CD4-positive, alpha-beta T cell treated with Interleukin-1 beta for 1 hour (primary cell): ENCODE measurements at regions not wholly inside any gene's neighbourhood (a gene's known extent, or its start where the extent isn't known, plus 50 kb on each side); places are given as distances from the start of the nearest gene placed in this dataset.

Experiments used
- DNase-seq, 2 donors: peaks; one replicate each; pipeline ENCODE4 v3.0.0-alpha.2; 2020 to 2022

- DNase-seq = no peak
These were observed 87.2 kb downstream of the SPRING1 start for GRCh38 chr12:116650585-116651087.

DNA sequence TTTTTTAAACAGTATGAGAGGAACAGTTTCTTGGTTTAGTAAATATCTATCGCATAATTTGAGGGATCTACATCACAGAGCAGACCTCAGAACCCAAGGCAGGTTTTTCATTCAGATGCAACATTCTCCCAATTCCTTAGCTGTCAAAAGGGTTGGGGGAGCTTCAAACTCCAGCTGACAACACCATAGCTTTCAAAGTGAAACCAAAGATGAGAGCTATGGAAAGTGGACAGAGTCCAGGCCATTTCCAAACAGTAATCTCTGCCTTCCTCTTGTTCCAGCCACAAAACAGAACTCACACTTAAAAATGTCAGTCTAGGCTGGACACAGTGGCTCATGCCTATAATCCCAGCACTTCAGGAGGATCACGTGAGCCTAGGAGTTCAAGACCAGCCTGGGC, 87.8 kb downstream of the SPRING1 start:
- no peak for DNase-seq

DNA sequence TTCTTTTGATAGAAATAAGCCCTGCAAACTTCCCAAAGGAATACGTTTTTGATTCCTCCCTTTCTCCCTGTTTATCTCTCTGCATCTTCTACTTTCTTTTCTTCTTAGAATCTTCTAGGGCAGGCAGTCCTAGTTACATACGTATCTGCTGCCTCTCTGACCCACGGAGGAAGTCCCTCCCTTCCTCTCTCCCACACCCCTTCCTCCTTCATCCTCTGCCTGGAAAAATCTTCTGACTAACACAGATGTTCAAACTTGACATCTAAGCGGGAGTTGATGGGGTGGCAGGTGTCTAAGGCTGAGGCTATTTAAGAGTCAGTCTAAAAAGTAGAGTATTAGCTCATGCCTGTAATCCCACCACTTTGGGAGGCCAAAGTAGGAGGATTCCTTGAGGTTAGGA, 88.6 kb downstream of the MAP1LC3B2 start:
- no peak for DNase-seq

GRCh38 chr12:116646901-116647300, 87.7 kb downstream of the MAP1LC3B2 start:
- no peak for DNase-seq

GRCh38 chr12:116644806-116645205, 85.6 kb downstream of the MAP1LC3B2 start:
- no peak for DNase-seq

DNA sequence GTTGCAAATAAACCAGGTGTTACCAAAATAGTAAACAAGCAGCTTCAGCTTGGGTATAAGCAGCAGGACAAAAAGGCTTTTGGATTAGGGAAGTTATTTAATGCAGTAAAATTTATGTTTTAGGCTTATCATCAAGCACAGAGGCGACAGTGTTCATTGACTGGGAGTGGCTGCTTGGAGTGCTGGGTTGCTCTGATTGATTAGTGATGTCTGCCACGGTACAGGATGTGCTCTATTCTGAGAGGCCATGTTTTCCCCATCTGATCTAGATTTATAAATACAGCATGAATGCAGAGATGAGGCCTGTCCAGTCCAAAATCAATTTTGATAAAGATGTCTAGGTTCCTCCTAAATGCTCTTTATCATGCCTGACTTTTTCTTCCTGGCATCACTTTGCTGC, 83.5 kb downstream of the MAP1LC3B2 start:
- DNase-seq = no peak

GRCh38 chr12:116642106-116642505, 82.9 kb downstream of the MAP1LC3B2 start:
- DNase-seq = no peak

- DNase-seq = no peak
These were observed 81.1 kb downstream of the MAP1LC3B2 start for GRCh38 chr12:116640281-116640680.

DNA sequence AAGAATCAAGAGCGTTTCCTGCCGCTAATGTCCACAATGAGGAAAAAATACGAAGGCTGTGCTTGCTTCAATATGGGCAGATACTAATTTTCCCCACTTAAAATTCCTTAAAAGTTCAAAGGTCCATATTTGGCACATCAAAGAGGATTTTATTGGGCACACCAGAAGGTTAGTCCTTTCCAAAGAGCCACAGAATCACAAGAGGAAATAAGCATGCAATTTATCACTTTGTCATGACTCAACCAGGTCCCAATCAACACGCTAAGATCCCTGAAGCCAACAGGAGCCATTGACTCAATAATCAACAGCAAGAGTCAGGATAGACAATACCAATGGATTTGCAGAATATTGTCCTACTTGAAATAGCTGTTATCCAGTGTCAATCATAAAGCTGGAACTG, 80.6 kb downstream of the MAP1LC3B2 start:
- no peak for DNase-seq

DNA sequence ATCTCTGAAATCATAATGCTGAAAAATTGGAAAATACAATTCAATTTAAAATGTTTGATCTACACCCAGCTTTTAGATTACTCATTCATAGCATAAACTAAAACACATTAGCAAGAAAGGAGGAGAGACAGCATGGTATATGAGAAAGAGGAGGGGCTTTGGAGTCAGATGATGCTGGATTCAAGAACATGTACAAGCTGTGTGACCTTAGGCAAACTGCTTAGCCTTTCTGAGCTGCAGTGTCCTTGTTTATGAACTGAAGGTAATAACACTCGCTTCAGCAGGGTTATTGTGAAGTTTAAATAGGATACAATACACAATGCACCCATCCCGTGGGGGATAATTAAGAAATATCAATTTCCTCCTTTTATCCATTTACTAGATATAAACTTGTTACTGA, 79.2 kb downstream of the MAP1LC3B2 start:
- no peak for DNase-seq

DNA sequence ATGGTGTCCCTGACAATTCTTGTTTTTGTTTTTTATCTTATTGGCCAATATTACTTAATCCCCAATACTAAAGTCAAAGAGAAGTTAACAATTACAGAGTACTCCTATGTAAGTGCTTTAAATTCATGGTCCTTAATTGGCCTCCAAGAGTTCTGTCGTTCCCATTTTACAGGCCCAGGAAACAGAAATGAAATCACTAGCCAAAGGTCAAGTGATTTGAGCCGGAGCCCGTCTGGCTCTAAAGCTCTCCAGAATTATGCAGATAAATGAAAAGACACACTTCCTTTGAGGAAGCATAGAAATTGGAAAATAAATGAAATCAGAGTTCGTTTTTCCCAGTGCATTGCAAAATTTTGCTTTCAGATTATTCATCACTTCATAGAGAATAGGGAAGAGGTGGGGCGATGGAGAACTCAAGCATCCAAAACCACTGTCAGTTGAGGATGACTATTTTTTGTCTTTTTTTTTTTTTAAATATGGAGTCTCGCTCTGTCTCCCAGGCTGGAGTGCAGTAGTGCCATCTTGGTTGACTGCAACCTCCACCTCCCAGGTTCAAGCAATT, 78.5 kb downstream of the MAP1LC3B2 start:
- no peak for DNase-seq

DNA sequence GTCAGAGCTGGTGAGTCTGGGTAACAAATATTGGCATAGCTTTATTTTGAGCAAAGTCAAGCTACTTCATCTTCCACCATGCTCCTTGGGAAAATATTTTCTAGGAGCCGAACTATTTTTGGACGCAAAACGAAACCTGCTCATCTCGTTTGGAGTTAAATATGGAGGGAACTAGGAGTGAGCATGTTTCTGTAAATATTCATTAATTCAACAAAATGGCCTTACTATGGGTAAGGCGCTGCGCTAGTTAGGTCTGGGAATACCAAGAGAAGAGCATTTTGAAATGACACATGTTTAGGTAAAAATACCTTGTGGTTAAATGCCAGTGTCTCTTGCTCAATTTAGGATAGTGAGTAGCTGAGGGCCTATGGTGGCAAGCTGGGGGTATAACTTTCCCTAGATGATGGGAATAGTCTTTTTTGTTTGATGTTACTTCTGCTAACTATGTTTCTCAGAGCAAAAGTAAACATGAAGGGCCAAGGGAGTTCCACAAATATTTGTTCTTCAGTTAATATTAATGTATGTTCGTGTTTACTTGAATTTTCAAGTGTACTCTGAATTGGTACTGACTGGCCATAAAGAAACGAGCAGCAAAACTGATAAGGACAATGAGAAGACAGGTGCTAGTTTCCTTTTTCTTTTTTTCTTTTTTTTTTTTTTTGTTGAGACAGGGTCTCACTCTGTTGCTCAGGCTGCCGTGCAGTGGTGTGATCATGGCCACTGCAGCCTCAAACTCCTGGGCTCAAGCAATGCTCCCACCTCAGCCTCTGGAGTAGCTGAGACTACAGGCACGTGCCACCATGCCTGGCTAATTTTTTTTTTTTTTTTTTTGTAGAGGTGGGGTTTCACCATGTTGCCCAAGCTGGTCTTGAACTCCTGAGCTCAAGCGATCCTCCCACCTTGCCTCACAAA, 77.7 kb downstream of the MAP1LC3B2 start:
- no peak for DNase-seq

DNA sequence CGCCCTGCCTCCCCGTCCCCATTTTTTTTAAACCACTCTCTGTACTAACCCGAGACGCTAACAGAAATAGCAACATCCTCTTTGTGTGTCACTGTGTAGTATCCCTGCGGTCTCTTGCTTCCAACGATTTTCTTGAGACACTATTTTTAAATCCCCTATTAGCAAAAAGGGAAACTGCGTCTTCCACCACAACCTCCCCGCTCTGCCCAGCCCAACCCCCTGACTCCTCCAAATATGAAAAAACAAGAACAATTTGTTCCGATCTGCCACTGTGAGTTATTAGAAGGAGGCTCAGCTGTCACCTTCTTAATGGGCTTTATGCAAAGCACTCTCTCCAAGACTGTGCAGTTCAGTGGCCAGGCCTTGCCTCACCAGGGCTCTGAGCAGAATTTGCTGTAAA, 76.3 kb downstream of the MAP1LC3B2 start:
- DNase-seq = no peak

DNA sequence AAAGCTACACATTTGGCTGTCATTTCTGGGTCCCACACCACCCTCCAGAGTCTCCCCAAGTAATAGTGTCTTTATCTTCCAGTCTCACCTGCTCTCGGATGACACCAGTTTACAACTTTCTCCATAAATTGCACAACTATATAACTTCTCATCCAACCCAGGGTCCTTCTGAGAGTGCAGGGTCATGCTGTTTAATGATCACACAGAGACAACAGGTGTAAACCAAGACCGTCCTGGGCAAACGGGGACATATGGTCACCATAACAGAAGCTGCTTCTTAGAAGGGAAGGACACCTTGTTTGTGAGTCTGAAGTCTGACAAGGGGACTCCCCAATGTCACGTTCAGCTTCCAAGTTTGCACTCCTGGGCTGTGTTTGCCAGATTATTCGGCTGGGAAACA, 74.3 kb downstream of the MAP1LC3B2 start:
- DNase-seq = no peak

DNA sequence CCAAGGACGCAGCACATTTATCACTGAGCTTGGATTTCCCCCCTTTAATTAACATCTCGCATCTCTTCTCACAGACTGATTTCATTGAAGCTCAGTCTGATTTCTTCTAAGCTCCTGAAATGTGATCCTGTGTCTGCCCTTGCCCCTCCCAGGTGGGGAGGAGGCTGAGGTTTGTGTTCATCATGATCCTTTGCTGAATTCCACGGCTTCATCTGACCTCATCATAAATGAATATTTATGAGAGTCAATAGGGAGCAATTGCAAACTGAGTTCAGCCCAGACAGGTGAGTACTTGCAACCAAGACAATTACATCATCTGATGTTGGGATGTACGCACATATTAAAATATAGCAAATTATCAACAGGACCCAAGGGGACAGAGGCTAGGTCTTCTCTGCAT, 72.4 kb downstream of the MAP1LC3B2 start:
- DNase-seq = no peak

DNA sequence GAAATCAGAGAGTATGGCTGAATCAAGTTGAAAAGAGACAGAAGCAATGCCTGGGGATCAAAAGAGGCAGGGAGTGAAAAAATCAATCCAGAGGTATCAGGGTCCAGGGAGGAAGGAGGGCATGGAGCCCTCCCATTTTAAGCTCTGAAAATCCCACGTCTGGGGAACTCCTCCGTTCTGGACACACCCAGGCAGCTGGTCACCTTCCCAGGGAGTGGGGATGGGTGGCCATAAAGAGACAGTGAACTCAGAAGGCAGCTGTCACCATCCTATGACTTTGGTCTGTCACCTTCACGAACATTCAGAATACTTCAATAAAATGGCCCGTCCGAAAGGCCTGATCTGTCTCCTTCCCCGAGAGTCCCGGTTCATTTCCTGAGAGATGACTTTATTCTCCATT, 71.6 kb downstream of the MAP1LC3B2 start:
- DNase-seq = no peak

GRCh38 chr12:116629480-116629879, 70.3 kb downstream of the MAP1LC3B2 start:
- DNase-seq = no peak

GRCh38 chr12:116628989-116629388, 69.8 kb downstream of the MAP1LC3B2 start:
- no peak for DNase-seq

DNA sequence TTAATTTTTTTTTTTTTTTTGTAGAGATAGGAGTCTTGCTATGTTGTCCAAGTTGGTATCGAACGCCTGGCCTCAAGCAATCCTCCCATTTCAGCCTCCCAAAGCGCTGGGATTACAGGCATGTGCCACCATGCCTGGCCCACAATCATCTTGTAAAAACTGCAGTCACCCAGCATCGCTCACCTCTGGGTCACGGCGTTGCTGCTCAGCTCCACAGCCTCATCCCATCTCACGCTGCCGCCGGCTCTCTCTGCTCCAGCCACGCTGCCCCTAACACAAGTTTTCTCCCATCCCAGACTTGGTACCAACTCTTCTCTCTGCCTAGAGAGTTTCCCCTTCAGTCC, 69.2 kb downstream of the MAP1LC3B2 start:
- no peak for DNase-seq
